Myocyte (in vitro differentiated cells): ENCODE measurements at regions not wholly inside any gene's neighbourhood (a gene's known extent, or its start where the extent isn't known, plus 50 kb on each side); places are given as distances from the start of the nearest gene placed in this dataset.

Source experiments
- DNase-seq: peaks from one replicate; pipeline ENCODE4 v3.0.0-alpha.2; 2012; ENCODE audit warnings: low read depth

GRCh38 chr3:42013691-42014457, 52.0 kb upstream of the ULK4 start:
- DNase-seq, result peak; percentile 50

- peak; percentile 70 for DNase-seq
Measured at GRCh38 chr3:42012935-42013690, 51.2 kb upstream of the ULK4 start.

GRCh38 chr3:42012383-42012934, 50.6 kb upstream of the ULK4 start:
- DNase-seq, result no peak
